Neuron (in vitro differentiated cells): ENCODE measurements at regions not wholly inside any gene's neighbourhood (a gene's known extent, or its start where the extent isn't known, plus 50 kb on each side); places are given as distances from the start of the nearest gene placed in this dataset.

Experiments
- H2AFZ ChIP-seq: one replicate; pipeline ENCODE4 v1.6.1; 2013; ENCODE audit warnings: low read depth, mild to moderate bottlenecking, inconsistent platforms, low read length, moderate library complexity
- H3K27me3 ChIP-seq: one replicate; pipeline ENCODE4 v1.6.1; 2013; ENCODE audit warnings: low read length; ENCODE audit not compliant: insufficient read depth
- H3K36me3 ChIP-seq: one replicate; pipeline ENCODE4 v1.6.1; 2013; ENCODE audit warnings: low read length; ENCODE audit not compliant: insufficient read depth
- H3K4me1 ChIP-seq: one replicate; pipeline ENCODE4 v1.6.1; 2013; ENCODE audit warnings: low read length; ENCODE audit not compliant: insufficient read depth
- H3K4me3 ChIP-seq: 2 replicates; pipeline ENCODE4 v1.5.1; 2013; ENCODE audit warnings: mild to moderate bottlenecking, low read length, moderate library complexity
- H3K9me3 ChIP-seq: one replicate; pipeline ENCODE4 v1.6.1; 2013; ENCODE audit warnings: low read length

DNA sequence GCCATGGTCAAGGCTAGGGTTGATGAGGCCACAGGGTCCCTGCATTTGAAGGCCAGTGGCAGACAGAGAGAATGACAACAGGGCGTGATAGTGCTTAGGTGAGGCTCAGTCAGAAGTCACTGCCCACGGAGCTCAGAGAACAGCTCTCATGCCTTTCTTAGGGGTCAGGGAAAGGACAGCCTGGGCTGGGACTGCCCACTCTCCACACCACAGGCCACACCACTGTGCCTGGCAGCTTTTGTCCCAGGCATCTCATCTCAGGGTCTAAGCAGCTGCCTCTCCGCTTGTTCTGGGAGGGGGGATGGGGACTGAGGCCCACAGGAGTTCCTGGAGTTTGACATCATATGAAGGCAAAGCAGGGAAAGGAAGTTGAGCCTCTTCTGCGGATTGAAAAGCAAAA, 150.2 kb upstream of the B3GAT1 start:
- no peak overlapping the region for H2AFZ ChIP-seq
- H3K9me3 ChIP-seq: no peaks in the 10 kb centered on the region

DNA sequence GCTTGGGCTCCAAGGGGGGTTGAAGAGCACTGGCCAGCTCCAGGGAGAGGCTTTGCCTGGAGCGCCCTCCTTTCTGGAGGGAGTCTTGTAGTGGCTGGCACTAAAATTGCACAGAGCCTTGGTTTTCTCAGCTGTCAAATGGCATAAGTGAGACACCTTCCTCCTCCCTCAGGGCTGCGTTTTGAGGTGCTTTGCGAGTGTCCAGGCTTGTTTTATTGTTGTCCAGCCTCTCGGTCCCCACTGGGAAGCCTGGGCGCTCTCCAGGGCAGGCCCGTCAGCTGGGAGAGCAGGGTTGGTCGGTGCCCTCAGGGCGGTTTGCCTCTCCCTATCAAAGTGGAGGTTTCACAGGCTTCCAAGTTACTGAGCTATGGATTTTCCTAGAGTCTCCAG, 149.3 kb upstream of the B3GAT1 start:
- Histone ChIP-seq H3K9me3 (no peaks in the 10 kb centered on the region), H3K4me1 (no peaks in the 10 kb centered on the region), H2AFZ (no peak overlapping the region), H3K27me3 (peaks cover 8% of the 10 kb centered on the region), H3K4me3 (no peak overlapping the region), H3K36me3 (no peaks in the 10 kb centered on the region)

More for the DNA sequence above, 150.2 kb upstream of the B3GAT1 start:
- Histone ChIP-seq H3K4me3 (no peak overlapping the region), H3K27me3 (peaks cover 8% of the 10 kb centered on the region), H3K4me1 (no peaks in the 10 kb centered on the region), H3K36me3 (no peaks in the 10 kb centered on the region)

DNA sequence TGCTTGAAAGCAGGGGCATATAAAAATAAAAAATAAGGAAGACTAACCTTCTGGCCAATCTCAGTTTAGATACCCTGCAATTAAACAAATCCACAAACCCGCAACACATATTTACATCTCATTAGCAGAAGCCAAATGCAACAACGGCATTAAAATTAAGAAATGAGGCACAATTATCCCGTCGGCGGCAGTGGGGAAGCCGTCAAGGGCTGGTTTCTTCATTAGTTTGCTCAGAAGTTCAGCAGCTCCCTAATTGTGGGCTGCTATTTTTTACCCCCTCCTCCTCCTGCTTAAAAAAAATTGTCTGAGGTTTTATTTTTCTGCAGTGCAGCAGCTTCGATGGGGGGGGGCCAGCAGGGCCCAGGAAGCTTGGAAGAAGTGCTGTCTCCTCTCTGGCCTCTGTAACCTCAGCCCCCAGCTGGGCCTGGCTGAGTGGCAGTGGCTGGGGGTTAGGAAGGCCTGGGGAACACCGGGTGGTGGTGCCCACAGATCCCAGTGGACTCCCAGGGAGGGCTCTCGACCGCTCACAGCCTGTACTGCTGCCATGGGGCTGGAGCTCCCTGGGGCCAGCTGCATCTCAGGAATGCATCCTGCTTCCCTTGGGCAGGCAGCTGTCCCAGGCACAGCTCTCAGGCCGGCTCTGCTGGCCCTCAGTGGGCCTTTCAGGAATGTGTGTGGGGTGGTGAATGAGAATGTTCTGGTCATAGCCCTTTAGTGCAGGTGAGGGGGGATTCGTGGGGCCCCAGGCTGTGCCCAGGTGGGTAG, 148.7 kb upstream of the B3GAT1 start:
- Histone ChIP-seq H2AFZ (no peak overlapping the region), H3K9me3 (no peaks in the 10 kb centered on the region), H3K4me1 (no peaks in the 10 kb centered on the region), H3K27me3 (peaks cover 8% of the 10 kb centered on the region), H3K4me3 (no peak overlapping the region), H3K36me3 (no peaks in the 10 kb centered on the region)

DNA sequence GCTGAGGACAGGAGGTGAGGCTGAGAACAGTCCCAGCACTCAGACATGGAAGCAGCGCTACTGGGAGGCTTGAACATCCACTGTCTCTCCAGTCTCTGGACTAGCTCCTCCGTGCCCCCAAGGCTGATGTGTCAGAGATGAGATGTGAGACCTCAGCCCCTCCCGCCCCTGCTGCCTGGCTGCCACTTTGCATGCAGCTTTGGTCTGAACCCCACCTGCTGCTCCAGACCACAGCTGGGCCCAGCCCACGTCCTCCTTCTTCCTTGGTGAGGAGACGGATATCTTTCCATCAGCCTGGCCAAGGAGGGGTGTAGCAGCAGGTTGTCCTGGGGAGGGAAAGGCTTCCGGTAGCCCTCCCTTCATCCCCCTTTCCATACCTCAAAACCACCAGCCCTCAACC, 148.0 kb upstream of the B3GAT1 start:
- Histone ChIP-seq H2AFZ (no peak overlapping the region), H3K36me3 (no peaks in the 10 kb centered on the region), H3K9me3 (no peaks in the 10 kb centered on the region), H3K4me3 (no peak overlapping the region), H3K4me1 (no peaks in the 10 kb centered on the region), H3K27me3 (peaks cover 8% of the 10 kb centered on the region)

DNA sequence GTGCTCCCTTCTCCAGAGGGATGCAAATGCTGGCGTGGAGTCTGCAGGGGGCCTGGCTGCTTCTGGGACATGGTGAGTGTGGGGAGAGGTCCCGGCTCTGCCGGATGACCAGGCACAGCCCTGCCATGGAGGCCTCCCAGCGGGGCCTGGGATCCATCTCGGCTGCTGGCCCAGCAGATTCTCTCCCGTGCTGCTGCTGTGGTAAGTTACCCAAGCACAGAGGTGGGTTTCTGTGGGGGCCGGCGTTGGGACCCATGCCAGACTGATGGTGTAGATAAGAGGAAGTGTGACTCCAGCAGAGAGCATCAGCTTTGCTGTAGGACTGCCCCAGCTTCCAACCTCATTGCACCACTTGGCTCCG, 147.5 kb upstream of the B3GAT1 start:
- Histone ChIP-seq H3K4me3 (no peak overlapping the region), H3K27me3 (peaks cover 8% of the 10 kb centered on the region), H3K36me3 (no peaks in the 10 kb centered on the region), H3K9me3 (no peaks in the 10 kb centered on the region), H3K4me1 (no peaks in the 10 kb centered on the region), H2AFZ (no peak overlapping the region)

DNA sequence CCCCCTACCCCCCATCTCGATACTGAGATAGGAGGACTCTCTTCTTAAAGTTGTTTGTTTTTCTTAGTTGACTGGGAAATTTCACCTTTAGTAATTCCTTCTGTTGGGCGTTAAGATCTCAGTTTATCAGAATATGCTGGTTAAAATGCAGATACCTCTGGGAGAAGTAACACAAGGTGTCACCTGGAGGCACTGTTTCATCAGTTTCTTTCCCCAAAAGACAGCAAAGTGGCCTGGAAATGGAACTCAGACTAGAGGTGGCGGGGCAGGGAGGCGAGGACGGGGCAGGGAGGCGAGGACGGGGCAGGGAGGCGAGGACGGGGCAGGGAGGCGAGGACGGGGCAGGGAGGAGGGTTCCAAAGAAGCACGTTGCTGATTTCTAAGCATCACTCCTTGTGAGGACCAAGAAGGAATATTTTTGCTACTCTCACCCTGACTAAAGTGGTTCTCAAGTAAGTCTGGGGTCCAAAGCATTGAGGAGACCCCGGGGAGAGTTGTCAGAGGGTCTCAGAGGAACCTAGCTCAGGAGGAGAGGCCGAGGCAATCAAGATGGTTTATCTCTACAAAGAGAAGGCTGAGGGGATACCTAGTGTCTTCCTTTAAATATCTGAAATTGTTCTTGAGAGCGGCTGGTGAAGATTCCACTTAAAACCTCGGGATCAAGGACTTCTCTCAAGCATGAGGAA, 147.0 kb upstream of the B3GAT1 start:
- Histone ChIP-seq H3K4me1 (no peaks in the 10 kb centered on the region), H3K9me3 (no peaks in the 10 kb centered on the region), H3K36me3 (no peaks in the 10 kb centered on the region), H2AFZ (no peak overlapping the region), H3K27me3 (peaks cover 8% of the 10 kb centered on the region), H3K4me3 (no peak overlapping the region)

DNA sequence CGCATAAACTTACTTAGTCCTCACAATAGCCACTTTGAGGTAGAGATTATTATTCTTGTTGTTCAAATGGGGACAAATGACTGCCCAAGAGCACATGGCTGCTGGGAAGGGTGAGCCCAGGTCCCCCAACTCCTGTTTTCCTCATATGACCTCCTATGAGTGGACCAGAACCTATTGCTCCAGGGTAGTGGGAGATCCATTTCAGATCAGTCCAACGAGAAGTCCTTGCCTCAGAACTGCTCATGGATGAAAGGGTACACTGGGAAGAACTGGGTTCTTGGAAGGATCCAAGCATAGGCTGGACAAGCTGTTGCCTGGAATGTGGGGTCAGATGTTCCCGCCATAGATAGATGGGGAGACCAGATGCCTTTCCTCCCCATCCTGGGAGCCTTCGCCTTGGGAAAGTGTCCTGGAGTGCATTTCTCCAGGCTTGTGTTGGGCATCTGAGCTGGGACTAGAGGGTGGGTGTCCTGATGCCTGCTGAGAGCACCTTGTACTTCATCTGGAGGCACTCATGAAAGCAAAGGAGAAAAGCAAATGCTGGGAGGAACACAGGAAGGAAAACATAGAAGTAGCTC, 146.3 kb upstream of the B3GAT1 start:
- no peaks in the 10 kb centered on the region for H3K36me3 ChIP-seq
- H3K4me1 ChIP-seq: no peaks in the 10 kb centered on the region
- no peak overlapping the region for H3K4me3 ChIP-seq
- no peak overlapping the region for H2AFZ ChIP-seq
- H3K27me3 ChIP-seq: peaks cover 8% of the 10 kb centered on the region
- no peaks in the 10 kb centered on the region for H3K9me3 ChIP-seq

DNA sequence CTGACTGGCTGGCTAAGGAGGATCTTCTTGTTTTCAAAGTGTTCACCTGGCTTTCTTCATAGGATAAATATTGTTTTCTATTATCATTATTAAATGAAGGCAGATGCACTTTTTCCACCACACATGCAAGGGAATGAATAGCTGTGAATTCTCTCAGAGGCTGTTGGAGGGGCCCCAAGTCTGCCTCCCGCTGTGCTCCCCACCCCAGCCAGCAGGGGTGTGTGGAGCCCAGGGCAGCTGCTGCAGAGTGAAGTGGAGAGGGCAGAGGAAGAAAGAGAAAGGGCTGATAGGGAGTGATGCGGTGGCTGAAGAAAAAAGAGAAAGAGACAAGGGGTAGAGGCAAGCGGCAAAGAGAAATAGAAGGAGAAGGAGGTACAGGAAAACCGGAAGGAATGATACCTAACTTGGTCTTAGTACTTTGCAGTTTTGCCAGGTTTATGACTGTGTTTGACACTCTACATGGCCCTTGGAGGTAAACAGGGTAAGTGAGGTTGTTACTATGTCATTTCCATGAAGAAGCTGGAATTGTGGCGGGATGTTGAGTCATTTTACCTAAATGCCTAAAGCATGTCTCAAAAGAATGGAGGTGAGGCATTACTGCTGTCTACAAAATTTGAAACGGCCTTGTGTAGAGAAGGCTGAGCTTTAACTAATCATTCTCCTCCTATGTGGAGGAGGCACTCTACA, 145.7 kb upstream of the B3GAT1 start:
- no peaks in the 10 kb centered on the region for H3K36me3 ChIP-seq
- H2AFZ ChIP-seq: no peak overlapping the region
- H3K9me3 ChIP-seq: no peaks in the 10 kb centered on the region
- H3K4me1 ChIP-seq: no peaks in the 10 kb centered on the region
- no peak overlapping the region for H3K4me3 ChIP-seq
- peaks cover 8% of the 10 kb centered on the region for H3K27me3 ChIP-seq

DNA sequence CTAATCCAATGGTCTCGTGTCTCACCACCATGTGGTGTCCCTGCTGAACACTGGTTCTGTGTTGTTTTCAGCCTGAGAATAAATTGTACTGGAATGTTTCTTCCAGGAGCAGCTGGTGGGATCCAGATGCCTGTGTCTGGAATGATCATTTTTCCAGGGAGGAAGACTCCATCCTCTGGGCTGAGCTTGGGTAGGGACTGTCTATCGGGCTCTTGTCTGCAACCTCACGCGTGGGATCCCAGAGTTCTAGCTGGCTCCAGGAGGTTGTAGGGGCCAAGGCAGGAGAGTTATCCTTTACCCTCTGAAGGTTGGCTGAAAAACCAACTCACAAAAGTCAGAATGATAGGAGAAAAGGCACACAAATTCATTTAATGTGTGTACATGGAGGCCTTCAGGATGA, 144.1 kb upstream of the B3GAT1 start:
- no peaks in the 10 kb centered on the region for H3K9me3 ChIP-seq
- H3K27me3 ChIP-seq: peaks cover 8% of the 10 kb centered on the region
- H3K4me1 ChIP-seq: no peaks in the 10 kb centered on the region
- no peak overlapping the region for H2AFZ ChIP-seq
- H3K36me3 ChIP-seq: no peaks in the 10 kb centered on the region
- H3K4me3 ChIP-seq: no peak overlapping the region

DNA sequence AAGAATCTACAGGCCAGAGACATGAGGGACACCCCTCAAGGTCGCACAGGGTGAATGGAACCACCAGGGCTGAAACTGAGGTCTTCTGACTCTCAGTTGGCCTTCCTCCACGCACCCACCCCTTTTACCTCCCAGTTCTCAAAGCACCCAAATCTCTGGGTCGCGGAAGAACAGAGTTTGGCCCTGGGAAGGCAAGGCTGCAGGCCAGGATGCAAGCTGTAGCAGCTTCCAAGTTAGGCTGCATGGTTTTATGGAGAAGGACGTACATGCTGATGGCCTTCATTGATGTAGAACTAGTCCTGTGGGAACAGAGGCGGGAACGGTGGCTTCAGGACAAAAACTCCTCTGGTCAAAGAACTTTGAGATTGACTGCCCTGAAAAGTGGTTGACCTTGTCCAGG, 143.5 kb upstream of the B3GAT1 start:
- no peaks in the 10 kb centered on the region for H3K36me3 ChIP-seq
- H3K27me3 ChIP-seq: peaks cover 8% of the 10 kb centered on the region
- H2AFZ ChIP-seq: no peak overlapping the region
- no peaks in the 10 kb centered on the region for H3K4me1 ChIP-seq
- H3K4me3 ChIP-seq: no peak overlapping the region
- no peaks in the 10 kb centered on the region for H3K9me3 ChIP-seq

DNA sequence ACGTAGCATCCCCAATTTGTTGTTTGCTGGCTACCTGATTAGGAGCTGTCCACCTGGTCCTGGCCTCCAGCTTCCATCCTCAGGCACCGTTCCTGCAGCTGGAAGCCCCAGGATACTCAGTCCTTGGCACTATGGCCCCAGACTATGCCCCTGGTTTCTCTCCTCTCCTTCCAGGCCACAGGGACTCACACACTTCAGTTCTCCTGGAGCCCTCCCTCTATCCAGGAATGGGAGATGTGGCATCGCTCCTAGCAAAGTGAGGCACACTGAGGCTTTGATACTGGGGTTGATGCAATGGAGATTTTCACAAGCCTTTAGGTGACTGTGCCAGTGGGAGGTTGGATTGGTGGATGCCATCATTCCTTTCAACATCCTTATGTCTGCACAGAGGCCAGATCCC, 142.8 kb upstream of the B3GAT1 start:
- Histone ChIP-seq H3K36me3 (no peaks in the 10 kb centered on the region), H3K9me3 (no peaks in the 10 kb centered on the region), H3K4me1 (no peaks in the 10 kb centered on the region), H2AFZ (no peak overlapping the region), H3K4me3 (no peak overlapping the region), H3K27me3 (peaks cover 5% of the 10 kb centered on the region)

DNA sequence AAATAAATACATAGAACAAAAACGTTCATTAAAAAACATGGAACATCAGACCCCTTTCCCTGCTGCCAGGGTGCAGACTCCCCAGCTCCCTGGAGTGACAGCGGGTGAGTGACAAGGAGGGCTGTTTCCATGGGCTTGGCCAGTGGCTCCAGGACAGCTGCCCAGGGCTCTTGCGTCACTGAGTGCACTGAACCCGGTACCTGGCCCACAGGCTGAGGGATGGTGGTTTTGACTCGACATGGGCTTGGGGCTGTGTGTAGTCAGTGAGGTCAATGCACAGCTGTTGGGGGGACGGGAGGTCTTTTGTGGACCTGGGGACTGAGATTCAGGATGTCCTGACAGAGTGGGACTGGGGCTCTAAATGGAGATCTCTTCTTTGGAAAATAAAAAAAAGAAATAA, 142.1 kb upstream of the B3GAT1 start:
- no peak overlapping the region for H3K4me3 ChIP-seq
- no peaks in the 10 kb centered on the region for H3K9me3 ChIP-seq

DNA sequence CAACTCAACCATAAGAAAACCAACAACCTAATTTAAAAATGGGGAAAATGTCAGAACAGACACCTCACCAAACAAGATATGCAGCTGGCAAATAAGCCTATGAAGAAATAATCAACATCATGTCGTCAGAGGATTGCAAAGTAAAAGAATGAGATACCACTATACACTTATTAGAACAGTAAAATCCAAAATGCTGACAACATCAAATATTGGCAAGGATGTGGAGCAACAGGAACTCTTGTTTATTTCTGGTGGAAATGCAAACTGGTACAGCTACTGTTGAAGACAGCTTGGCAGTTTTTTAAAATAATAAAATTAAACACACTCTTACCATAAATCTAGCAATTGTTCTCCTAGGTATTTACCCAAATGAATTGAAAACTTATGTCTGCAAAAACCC, 140.7 kb upstream of the B3GAT1 start:
- Histone ChIP-seq H3K4me3 (no peak overlapping the region), H3K4me1 (no peaks in the 10 kb centered on the region), H2AFZ (no peak overlapping the region), H3K9me3 (no peaks in the 10 kb centered on the region), H3K27me3 (no peaks in the 10 kb centered on the region), H3K36me3 (no peaks in the 10 kb centered on the region)

More for the DNA sequence above, 142.1 kb upstream of the B3GAT1 start:
- H3K36me3 ChIP-seq: no peaks in the 10 kb centered on the region
- no peak overlapping the region for H2AFZ ChIP-seq
- H3K4me1 ChIP-seq: no peaks in the 10 kb centered on the region
- peaks cover 5% of the 10 kb centered on the region for H3K27me3 ChIP-seq
